Stimulated activated CD4-positive, alpha-beta T cell treated with anti-CD3 and anti-CD28 coated beads, TNF-alpha, amount 100 ng/mL, for 48 hours (primary cell): ENCODE measurements at regions not wholly inside any gene's neighbourhood (a gene's known extent, or its start where the extent isn't known, plus 50 kb on each side); places are given as distances from the start of the nearest gene placed in this dataset.
"Not testable (repeated sequence)": the region's sequence is repeated elsewhere in the genome, so short reads cannot be mapped to it uniquely, and the experiment has no call there.

ENCODE experiments used
- DNase-seq, 3 donors: peaks; one replicate each; pipeline ENCODE4 v3.0.0-alpha.2; 2020; ENCODE audit warnings: low read depth in 3 of 3

DNA sequence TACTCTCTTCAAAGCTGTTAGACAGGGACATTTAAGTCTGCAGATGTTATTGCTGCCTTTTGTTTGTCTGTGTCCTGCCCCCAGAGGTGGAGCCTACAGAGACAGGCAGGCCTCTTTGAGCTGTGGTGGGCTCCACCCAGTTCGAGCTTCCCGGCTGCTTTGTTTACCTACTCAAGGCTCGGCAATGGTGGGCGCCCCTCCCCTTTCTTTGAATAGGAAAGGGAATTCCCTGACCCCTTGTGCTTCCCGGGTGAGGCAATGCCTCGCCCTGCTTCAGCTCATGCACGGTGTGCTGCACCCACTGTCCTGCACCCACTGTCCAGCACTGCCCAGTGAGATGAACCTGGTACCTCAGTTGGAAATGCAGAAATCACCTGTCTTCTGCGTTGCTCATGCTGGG is 435.8 kb upstream of the GRIN3A start:
- DNase-seq, result not testable (repeated sequence)

DNA sequence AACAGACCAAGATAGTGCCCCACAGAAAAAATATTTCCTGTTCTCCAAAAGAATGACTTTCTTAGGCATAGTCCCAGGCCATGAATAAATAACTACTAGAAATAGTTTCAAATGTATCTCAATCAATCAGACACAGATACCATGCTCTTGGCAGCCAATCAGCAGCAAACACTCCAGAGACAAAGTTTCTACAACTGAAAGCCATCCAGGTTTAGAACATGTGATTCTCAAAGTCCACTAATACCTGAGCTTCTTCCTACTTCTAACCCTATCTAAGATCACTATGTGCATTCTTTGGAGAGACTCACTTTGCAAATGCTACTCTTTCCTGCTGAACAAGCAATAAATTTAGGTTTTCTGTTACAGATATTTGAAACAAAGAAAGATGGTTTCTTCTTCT is 425.8 kb upstream of the GRIN3A start:
- DNase-seq, result no peak

- DNase-seq, result not testable (repeated sequence)
Observed at GRCh38 chr9:102153081-102153480, 414.6 kb upstream of the GRIN3A start.

GRCh38 chr9:102135768-102136167 is 397.3 kb upstream of the GRIN3A start:
- DNase-seq, result no peak

GRCh38 chr9:102124465-102124864 is 386.0 kb upstream of the GRIN3A start:
- DNase-seq, result no peak

DNA sequence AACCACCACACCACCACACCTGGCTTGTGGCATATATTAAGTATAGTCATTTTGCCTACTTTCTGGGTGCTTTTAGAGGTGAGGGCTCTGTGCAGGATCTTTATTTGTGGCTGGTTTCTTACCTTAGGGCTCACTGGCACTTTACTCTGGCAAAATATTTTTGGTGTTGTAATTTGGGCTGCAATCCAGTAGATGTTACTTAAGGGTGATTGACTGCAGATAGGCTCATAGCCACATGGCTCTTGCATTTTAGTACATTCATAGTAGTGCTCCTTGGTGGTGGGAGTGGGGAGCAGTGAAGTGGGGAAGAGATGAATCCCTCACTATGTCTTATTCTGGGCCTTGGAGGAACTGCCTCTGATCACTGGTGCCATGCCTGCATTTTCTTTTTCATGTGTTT is 376.1 kb upstream of the GRIN3A start:
- DNase-seq, result no peak

DNA sequence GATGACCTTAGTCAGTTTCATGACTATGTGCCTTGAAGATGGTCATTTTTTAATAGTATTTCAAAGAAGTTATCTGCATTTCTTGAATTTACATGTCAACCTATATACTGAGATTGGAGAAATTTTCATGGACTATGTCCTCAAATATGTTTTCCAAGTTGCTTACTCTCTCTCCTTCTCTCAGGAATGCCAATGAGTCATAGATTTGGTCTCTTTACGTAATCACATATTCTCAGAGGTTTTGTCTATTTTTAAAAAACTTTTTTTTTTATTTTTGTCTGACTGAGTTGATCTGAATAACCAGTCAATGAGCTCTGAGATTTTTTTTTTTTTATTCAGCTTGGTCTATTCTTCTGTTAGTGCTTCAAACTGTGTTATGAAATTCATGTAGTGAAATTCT is 374.7 kb upstream of the GRIN3A start:
- no peak for DNase-seq

DNA sequence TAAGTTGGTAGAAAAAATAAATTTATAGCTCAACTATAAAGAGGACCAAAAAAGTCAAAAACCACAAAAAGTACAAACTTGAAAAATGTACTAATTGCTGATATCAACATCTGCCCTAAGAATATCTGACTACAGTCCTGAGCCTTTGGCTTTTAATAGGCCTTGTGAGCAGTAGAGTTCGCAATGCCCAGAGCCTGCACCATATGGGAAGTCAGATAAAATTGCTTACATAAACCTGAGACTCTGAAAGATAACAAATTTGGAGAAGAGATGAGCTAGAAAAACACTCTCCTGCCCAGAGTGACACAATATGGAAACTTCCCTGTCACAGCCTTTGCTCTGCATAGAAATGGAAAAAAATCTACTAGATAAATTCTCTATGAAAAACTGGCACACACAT is 368.0 kb upstream of the GRIN3A start:
- DNase-seq, result no peak

DNA sequence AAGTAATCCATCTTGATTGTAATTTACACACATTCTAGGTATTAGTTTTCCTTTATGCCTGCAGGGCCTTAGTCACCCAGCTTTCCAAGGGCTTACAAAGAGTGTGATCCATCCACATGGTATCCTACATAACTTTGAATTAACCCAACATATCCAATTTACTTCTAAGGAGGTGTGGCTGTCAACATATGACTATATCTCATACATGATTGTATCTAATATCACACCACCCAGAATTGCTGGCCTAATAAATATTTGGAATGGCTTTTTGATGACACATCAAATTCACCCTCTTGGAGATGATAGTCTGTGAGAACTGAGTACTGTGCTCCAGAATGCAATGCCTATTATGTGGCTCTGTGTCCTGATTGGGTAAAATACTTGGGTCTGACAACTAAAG is 363.3 kb upstream of the GRIN3A start:
- no peak for DNase-seq

GRCh38 chr9:102087141-102087540 is 348.7 kb upstream of the GRIN3A start:
- no peak for DNase-seq

DNA sequence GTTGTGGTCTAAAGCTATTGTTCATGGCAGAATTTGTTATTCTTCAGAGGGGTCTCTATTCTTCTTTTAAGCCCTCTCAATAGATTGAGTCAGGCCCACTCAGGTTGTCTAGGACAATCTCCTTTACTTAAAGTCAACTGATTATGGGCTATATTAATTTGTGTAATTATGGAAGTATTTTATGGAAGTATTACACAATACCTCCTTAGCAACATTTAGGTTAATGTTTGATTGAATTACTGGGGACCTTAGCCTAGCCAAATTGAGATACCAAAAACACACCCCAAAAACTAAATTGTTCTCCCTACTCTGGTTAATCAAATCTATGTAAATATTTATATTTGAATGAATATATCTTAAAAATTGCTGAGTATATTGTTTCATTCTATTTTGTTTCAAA is 347.1 kb upstream of the GRIN3A start:
- no peak for DNase-seq

DNA sequence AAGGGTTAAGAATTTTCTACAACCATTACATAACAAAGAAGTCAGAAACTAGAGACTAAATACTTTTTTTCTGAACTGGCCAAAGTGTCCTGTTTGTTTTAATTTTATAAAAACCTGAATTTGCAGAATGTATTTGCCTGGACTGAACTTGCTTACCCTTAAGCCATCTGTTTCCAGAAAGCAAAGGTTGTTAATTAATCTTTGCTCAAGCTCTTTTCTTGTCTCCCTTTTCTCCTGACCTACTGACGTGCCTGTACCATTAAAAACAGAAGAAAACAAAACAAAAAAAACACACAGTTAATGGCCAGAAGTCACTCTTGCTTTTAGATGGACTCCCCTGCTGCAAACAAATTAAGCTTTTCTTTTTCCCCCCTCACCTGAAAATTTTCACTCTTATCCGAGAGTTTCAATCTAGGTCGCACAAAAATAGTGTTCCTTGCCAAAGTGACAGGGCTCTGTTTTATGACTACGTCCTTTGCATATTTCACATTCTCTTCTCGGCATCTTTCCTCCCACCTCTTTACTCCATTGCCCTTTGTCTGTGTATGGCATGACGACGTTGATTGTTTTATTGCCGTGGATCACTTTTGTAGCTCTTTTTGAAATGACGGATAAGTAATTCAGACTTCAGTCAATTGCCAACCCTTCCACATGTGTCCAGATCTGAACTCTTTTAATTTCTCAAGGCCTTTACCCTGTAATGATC is 333.8 kb upstream of the GRIN3A start:
- DNase-seq, result no peak

DNA sequence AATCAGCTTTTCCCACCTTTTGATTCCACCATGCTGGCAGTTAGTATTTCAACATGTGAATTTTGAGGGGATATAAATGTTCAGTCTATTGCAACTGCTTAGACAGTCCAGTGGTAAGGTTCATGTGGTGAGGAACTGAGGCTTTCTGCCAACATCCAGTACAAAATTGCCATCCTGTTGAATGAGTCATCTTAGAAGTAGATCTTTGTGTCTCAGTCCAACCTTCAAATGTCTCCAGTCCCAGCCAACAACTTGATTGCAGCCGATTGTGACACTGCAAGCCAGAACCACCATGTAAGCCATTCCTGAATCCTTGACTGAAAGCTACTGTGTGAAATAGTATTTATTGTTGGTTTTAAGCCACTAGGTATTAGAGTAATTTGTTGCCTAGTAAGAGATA is 331.5 kb upstream of the GRIN3A start:
- DNase-seq, result no peak

GRCh38 chr9:102054811-102055210 is 316.4 kb upstream of the GRIN3A start:
- DNase-seq, result no peak

- DNase-seq, result no peak
Observed at GRCh38 chr9:102049586-102050246, 311.3 kb upstream of the GRIN3A start.

GRCh38 chr9:102047549-102047948 is 309.1 kb upstream of the GRIN3A start:
- no peak for DNase-seq

DNA sequence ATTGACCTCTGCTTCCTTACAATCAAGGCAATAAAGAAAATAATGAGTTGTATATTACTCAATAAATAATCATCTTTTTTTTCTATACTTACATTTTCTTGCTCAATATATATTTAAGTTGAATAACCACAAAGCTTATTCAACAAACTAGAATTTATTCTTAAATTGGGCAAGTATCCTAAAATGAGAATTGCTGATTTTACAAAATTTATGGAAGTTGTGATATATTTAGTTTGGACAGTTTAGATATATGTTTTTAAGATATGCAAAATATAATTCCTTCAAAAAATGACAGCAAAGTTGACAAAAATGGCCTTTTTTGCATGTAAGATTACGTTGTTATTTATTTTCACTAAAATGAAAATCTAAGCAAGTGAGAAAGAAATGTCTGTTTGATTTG is 305.7 kb upstream of the GRIN3A start:
- DNase-seq, result no peak

GRCh38 chr9:102038006-102038405 is 299.6 kb upstream of the GRIN3A start:
- no peak for DNase-seq

DNA sequence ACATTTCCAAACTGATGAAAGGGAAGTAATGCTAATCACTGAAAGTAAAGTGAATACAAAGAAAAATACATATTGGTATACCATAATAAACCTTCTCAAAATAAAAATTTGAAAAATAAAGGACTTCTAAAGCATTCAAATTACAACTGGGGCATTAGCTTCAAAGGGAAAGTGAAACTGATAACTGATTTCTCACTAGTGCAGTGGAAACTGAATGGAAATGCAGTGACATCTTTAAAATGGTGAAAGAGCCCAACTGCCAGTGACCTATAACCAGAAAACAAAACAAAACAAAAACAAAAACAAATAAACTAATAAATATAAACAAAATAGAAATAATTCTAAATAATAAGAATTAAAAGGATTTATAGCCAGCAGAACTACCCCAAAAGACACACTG is 297.5 kb upstream of the GRIN3A start:
- no peak for DNase-seq

DNA sequence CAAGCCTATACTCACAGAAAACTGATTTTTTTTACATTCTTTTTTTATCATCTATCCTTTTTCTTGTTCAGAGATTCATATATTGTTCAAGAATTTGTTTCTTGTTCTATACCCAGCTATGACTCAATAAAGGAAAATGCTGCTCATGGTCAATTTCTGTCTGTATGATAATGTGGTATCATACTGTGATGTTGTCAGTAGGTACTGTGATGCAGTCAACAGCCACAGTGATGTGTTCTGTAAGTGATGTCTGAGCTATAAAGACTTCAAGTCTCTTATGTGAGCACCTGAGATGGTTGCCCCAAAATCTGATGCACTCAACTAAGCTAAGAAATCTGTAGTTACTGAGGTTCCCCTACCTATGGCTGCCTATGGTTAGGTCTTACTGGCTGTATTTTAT is 294.2 kb upstream of the GRIN3A start:
- DNase-seq, result no peak

GRCh38 chr9:102000956-102001355 is 262.5 kb upstream of the GRIN3A start:
- DNase-seq, result no peak

DNA sequence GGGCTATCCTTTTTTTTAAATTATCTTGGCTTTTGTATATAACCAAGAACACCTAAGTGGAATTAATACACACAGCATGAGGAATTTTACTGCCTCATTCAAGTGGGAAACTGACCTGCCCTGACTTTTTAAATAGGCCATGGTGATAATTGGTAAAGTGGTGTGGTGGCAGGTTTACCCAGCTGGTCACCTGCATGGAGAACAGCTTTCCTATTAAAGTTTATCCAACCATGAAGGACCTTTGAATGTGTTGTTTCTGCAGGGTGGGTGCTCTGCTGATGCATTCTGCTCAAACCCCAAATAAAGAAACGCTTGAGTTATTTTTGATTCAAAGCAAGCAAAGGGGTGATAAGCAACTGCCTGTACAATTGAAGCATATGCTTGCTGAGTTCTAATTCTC is 261.0 kb upstream of the GRIN3A start:
- no peak for DNase-seq

GRCh38 chr9:101995231-101995630 is 256.8 kb upstream of the GRIN3A start:
- no peak for DNase-seq

- DNase-seq, result no peak
Observed at GRCh38 chr9:101993771-101994170, 255.3 kb upstream of the GRIN3A start.
